Skin epidermis (tissue), 12 donors: ENCODE measurements at regions not wholly inside any gene's neighbourhood (a gene's known extent, or its start where the extent isn't known, plus 50 kb on each side); places are given as distances from the start of the nearest gene placed in this dataset.
A peak's percentile ranks its signal among the peaks of the same experiment; 100 is the strongest.

Experiments
- H3K27ac ChIP-seq, 21 experiments: fragments of 200-600 bp; sonication (generic) in 11 of 21; one replicate each; pipeline ENCODE4 v1.5.0; 2020; ENCODE audit warnings: mild to moderate bottlenecking in 3 of 21, inconsistent platforms in 2 of 21, moderate library complexity in 2 of 21
- H3K4me3 ChIP-seq, 7 experiments: fragments of 200-600 bp; sonication (generic) in 2 of 7; one replicate each; pipeline ENCODE4 v1.5.0; 2020; ENCODE audit warnings: inconsistent platforms in 2 of 7, mild to moderate bottlenecking in 2 of 7, moderate library complexity in 1 of 7

DNA sequence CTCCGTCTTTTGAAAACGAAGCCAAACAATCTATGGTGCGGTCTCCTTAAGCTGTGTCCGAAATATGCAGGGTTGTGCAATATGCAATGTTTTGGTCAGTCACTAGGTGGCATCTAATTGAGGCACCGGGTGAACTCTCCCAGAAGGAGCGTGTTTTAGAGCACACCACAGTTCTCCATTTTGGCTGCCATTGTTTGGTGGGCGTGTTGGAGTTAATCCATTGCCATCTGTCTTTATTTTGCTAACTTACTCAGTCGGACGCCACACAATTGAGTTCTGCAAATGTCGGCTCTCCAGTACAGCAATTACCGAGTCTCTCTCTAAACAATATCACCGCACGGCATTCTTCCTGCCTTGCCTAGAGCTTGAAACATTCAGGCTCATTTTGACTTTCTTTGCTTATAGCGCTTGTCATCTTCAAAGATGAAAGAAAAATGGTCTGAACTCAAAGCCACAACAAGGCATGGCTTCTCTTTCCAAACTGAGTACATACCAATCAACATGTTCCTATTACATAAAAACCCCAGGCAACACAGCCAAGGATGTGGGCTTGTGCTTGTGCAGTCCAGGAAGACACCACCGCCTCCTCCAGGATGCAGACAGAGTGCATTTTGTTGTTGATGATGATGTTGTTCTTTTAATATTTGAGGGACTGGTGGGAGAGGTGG lies 182.0 kb upstream of the SERP2 start:
- Histone ChIP-seq H3K4me3 (no peak overlapping the region), H3K27ac (peak overlapping the region in 10 of 21 experiments; percentile 1 to 42 (median 24))

DNA sequence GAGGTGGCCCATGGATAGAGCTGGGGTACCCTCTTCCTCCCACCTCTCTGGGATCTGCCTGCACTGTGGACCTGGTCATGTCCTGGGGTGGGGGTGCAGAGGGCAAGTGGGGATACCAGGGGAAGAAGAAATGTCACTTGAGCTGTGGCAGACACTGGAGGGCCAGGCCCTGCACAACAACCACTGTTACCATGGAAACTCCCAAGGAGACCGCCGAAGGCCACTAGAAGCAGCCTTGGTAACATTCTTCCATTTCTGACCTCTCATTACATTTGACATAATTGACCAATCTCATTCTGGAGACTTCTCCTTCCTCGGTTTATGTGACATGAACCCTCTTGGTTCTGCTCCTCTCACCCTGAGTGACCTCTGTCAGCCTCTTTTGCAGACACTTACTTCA lies 179.9 kb upstream of the SERP2 start:
- Histone ChIP-seq H3K27ac (no peak overlapping the region), H3K4me3 (no peak overlapping the region)

DNA sequence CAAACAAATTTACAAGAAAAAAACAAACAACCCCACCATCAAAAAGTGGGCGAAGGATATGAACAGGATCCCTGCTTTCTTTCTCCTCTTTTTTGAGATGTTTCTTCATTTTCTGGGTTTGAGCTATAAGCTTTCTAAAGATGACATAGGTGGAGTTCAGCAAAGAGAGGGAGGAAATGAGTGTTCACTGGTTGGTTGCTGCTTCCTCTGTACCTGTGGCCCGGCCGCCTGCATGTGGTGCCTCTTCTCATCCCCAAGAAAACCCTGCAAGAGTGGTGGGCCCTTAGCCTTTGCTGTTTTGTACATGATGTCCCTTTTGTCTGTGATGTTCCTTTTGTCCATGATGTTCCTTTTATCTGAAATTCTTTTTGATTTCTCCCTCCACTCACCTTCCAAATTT lies 178.4 kb upstream of the SERP2 start:
- Histone ChIP-seq H3K27ac (no peak overlapping the region), H3K4me3 (no peak overlapping the region)

DNA sequence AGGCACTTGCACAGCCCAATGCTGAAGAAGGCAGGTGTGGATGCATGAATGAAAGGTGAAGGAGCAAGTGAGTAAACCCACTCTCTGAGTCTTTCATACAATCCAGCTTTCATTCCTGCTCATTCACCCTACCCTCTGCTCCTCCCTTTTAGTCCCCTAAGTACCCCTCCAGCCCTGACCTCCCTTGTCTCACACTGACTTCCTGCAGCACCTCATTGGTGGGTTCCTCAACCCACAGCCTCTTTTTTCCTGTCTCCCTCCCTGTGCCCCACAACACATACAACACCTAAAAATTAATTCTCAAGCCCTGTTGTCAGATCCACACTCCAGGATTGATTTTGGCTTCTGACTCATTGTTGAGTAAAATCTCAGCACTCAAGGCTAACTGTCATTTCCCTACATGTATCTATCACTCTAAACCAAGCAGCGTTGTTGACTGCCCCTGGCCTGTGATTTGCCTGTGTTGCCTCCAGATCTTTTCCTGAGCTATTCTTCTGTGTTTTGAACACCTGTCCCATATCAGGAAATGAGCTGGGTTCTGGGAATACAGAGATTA lies 177.3 kb upstream of the SERP2 start:
- H3K27ac ChIP-seq, result no peak overlapping the region
- H3K4me3 ChIP-seq, result no peak overlapping the region

DNA sequence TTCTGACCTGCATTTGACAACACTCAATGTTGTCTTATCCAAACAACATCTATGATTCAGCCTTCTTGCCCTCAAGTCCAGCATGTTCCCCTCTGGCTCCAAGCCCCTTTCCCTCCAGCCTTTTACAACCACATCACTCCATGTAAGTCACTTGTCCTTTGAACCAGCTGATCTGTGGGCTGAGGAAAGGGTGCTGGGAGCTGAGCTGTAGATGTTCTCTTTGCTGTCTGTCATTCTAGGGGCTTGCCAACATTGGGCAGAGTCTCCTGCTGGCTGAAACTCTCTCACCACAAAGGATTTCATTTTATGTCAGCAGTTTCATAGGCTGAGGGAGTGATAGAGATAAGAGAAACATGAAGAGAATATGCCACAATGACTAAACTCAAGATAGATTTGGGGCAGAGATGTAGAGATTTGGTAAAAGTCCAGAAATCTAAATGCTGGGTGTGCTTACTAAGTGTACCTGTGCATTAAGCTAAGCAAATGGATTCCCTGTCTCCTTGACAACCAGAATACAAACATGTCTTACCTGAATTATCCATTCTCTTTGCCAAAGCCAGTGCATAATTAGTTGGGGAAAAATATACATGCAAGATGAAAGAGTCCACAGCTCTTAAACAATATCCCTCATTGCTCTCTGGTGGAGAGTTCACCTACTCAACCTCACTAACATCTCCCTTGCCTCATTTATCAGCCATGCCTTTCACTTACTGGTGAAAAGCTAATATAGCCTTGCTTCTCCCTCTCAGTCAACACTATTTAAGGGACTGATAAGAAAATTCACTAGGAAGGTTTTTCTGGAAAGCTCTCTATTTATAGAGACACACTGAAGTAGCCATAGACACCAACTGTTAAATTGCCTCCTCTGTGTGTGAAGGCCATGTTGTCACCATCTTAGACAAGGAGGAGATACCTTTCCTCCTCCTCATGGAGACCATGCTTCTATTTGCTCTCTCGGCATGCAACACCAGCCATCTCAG lies 175.5 kb upstream of the SERP2 start:
- Histone ChIP-seq H3K27ac (no peak overlapping the region), H3K4me3 (no peak overlapping the region)

DNA sequence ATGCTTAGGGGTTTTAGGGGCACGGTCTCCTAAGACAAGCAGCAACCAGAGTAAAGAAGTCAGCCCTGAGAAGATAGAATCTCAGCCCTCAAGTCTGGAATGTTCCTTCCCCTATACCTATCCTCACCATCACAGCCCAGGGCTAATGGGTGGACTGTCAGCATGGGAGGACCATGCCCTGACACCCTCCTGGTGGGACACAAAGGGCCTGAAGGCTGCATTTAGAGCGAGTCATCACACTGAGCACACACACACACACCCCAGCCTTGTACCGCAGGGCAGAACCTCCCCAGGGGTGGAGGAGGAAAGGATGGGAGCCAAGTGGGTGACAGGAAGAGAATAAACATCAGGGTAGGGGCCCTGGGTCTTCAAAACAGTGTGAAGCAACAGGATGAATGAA lies 174.8 kb upstream of the SERP2 start:
- Histone ChIP-seq H3K4me3 (no peak overlapping the region), H3K27ac (peak overlapping the region in 2 of 21 experiments; percentile 17 to 39)

DNA sequence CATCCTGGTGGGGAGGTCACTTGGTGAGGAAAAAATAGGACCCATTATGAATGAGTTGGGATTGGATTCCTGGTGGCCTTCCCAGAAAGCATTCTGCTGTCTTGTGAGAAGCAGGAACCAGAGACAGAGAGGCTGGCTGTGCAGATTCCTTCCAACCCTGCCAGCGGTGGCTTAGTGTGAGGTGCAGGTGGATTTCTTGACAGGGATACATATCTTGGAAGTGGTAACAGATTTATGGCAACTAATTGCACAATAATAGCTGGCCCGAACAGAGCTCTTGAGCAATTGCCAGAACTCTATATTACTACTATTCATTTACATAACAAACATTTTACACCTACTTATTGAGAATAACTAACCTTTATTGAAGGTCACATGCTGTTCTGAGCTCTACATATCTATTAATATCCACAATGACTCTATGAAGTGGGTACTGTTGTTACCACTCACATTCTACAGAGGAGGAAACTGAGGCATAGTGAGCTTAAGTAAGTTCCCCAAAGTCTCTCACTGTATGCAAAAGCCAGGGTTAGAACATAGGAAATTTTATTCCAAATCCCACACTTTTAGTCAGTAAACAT lies 173.9 kb upstream of the SERP2 start:
- Histone ChIP-seq H3K27ac (no peak overlapping the region), H3K4me3 (no peak overlapping the region)

DNA sequence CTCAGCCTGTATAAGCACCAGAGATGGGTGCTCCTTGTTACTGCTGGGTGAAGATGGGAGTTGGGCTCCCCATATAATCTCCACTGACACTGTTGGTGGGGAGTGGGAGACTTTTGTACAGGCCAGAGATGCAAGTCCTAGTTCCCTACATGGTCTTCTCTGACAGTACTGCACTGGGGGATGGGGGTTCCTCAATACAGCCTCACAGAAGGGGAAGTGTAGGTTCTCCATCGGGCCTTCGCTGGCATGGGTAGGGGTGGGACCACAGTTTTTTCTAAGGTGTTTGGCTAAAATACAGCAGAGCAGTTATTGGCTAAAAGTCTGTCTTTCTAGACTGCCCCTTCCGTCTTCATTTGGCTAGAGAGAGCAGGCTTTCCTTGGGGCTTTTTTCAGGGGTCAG lies 167.2 kb upstream of the SERP2 start:
- Histone ChIP-seq H3K4me3 (no peak overlapping the region), H3K27ac (no peak overlapping the region)

DNA sequence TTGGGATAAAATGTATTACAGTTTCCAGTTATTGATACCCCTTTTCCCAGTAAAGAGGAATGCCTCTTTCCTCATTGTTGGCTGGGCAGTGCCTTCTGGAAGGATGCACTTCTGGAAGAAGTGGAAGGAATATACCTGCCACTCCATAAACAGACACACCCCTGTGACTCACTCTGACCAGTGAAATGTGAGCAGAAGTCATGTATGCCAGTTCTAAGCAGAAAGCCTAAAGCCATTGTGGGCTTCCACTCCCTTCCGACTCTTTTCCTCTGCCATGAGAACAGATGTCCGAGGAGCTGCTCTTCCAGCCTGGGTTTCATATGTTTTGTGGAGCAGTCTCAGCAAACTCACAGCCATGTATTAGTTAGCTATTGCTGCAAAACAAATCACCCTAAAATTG lies 166.1 kb upstream of the SERP2 start:
- H3K4me3 ChIP-seq, result no peak overlapping the region
- no peak overlapping the region for H3K27ac ChIP-seq

DNA sequence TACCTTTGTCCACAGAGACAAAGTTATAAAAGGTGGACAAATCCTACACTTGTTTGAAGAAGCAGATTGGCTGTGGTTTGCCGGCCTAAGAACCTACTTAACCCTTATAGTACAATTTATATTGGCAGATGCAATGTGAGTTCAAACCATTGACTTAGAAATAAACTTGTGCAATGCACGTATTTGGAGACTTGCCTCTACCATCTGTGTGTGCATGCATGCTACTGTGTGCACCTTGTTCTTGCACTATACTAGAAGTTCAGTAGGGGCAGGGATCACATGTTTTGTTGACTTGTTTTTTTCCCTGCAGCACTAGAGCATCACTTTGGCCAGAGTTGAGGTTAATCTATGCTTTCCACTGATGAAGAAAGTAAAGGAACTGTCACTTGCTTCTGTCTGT lies 163.1 kb upstream of the SERP2 start:
- Histone ChIP-seq H3K4me3 (no peak overlapping the region), H3K27ac (no peak overlapping the region)

DNA sequence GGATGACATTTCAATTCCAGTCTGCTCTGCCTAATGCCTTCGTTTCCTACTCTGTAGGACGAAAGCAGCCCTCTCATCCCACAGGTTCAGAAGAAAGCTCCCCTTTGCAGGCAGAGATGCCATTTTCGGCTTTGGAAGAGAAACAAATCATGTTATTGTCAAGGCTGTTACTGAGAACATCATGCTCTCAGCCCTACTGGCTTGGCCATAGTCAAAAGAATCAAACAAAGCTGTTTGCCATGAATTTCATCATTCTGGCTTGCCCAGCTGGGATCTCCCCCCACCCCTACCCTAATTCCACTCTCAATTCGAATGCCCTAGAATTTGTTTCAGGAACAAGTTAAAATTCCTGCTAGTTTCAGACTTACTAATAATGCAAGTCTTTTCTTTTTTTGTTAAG lies 162.3 kb upstream of the SERP2 start:
- Histone ChIP-seq H3K27ac (no peak overlapping the region), H3K4me3 (no peak overlapping the region)

DNA sequence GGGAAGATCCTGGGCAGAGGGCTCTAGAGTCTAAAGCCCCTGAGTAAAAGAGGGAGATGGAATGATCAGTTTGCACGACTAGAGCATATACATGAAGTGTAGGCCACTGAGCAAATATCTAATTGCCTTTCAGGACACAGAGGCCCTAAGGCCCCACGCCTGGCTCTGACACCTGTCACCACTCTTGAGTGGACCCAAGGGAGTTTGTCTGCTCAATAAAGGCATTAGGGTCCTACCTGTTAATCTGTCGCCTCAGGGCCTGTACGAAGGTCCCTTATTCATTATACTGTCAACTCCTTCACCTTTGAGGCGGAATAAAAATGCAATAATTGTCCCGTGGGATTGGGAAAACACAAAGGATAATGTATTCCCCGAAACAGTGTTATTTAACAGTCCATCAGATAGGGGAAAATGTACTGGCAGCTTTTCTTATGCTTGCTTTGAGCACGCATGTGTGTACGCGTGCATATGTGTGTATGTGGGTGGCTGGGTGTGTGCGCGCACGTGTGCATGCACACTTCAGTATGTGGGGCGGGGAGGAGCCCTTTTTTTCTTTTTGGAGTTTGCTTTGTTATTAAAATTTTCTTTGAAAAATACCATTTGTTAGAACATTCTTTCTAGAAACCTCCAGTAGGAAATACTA lies 161.8 kb upstream of the SERP2 start:
- no peak overlapping the region for H3K4me3 ChIP-seq
- no peak overlapping the region for H3K27ac ChIP-seq

DNA sequence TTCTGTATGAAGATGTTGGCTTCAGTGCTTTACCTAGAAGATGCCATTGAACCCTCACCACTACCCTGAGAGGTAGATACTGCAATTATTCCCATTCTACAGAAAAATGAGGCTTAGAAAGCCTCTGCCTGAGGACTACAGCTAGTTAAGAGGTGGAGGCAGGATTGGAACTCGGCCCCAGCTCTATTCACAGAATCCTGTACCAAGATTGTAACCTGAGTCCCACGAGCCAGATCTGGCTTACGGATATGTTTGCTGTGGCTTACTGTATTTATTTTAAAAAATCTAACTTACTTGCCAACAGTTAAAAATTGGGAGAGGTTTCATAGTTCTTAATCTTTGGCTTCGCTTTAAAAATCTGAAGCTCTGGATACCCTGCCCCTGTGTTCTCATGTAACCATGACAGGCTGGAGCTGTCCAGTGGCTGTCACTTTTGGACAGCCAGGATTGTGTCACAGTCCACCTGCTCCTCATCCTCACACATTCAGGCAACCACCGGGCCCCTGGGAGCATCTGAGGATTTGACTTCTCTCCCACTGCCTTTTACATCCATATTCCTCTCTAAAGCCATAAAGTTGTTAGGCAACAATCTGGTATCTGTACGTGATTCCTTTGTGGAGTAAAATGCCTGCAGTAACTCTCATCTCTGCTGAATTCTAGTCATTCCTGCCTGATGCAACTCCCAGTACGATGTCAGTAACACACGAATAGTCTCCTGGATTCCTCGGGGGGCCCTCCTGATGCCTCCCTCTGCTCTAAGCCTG lies 160.8 kb upstream of the SERP2 start:
- no peak overlapping the region for H3K27ac ChIP-seq

DNA sequence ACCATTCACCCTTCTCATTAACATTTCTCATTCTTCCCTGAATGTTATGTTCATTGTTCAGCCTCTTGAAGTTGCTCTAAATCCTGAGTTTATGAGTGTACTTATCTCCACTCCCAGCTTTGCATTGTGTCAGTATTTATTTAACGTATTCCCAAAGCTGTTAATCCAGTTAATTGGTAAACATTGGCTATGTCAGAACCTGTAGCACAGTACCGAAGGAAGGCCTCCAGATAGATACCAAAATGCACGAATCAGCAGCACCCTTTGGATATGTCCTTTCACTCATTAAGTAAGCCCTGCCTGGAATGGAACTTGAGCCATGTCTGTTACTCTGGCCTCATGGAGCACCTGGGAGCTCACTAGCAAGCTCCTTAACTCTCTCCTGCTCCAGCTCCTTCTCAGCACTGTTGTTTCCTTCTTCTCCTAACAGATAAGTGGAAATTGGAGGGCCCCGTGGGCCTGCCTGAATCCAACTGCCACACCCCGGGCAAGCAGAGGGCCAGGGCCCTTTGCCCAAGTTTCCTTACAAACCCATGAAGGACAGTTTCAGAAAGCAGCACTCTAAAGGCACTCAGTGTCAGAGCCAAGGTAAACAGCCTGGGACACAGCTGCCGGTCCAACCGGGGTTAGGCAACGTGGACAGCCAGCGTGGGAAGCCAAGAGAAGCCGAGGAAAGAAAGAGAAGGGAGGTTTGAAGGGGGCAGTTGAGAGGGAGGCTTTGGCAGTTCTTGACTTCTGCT lies 155.0 kb upstream of the SERP2 start:
- Histone ChIP-seq H3K27ac (peak overlapping the region in 5 of 21 experiments; percentile 2 to 70 (median 33)), H3K4me3 (no peak overlapping the region)

More for the DNA sequence above, 160.8 kb upstream of the SERP2 start:
- no peak overlapping the region for H3K4me3 ChIP-seq

DNA sequence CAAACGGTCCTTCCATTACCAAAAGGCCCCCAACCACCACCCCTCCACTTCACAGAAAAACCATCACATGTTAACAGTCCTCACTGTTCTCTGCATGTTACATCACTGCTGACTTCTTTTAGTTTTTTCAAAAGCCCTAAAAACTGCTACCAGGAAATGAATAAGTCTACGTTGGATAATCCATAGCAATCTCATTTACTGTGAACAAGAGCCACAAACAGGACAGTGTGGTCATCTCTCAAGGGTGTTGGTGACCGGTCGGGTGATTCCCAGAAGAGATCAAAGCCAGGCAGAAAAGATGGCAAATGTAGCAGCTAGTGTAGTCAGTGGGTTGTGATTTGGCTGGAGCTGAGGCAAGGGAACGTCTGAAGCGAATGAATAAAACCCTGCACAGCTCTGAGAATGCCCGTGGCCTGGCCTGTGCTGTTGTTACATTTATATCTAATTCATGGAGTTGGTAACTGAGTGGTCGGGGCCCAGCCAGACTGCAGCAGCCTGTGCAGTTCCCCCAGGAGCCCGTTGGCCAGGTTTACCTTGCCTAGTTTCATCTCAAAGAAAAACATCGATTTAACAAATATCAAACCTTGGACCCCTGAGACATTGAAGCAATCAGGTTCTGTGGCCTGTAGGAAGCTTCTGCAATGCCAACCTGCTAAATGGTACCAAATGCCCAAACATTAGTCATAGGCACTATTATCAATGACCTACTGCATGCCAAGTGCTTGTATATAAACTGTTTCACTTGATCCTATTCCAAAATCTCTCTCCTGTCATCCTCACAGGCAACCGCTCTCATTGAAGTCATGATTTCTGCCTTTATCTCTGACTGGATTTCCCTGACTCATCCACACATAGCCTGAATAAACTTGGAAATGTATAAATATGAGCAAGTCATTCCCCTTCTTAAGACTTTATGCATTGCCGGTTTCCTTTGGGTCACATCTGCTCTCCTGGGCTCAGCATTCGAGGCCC lies 153.8 kb upstream of the SERP2 start:
- Histone ChIP-seq H3K4me3 (no peak overlapping the region), H3K27ac (peak overlapping the region in 4 of 21 experiments; percentile 2 to 70 (median 47))

DNA sequence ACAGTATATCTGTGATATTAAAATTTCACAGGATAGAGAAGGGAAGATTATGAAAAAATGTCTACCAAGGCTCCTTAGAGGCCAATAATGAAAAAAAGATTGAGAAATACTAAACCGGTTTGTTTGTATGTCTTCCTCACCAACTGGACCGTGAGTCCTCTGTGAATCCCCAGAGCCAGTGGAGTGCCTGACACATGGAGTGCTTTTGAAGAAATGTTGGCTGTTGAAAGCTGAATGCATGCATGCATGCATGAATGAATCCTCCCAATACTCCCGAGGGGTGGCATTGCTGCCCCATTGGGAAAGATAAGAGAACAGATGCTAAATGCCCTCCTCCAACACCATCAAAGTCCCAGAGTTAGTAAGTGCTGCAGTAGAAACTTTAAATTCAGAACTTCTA lies 152.7 kb upstream of the SERP2 start:
- Histone ChIP-seq H3K27ac (peak overlapping the region in 2 of 21 experiments; percentile 12 to 27), H3K4me3 (no peak overlapping the region)

DNA sequence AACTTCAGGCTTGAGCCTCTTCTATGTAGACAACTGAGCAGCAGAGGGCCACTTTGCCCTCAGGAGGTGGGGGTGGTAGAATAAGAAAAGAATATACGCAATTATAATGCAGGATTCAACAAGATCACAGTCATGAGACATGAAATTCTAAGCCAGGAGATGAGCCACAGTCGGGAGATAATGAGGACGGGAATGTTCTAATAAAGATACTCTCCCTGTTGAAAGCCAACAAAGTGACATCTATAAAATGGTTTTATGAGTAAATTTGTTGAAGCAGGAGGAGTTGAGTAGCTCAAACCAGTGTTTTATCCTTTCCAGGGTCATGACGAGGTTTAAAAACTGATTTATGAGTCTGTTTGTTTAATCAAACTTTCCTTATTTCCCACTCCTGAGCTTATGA lies 152.0 kb upstream of the SERP2 start:
- Histone ChIP-seq H3K27ac (no peak overlapping the region), H3K4me3 (no peak overlapping the region)
